Psoas muscle (tissue), 7 donors: ENCODE measurements at regions not wholly inside any gene's neighbourhood (a gene's known extent, or its start where the extent isn't known, plus 50 kb on each side); places are given as distances from the start of the nearest gene placed in this dataset.

Source experiments
- ATAC-seq, 4 donors: fragments of 200-7000 bp; cut with Tn5 transposase; one replicate each; pipeline ENCODE4 v1.9.1; 2020; ENCODE audit warnings: moderate library complexity in 3 of 4, mild to moderate bottlenecking in 2 of 4
- DNase-seq, 2 donors: peaks; one replicate each; pipeline ENCODE4 v3.0.0-alpha.2; 2020
- H3K27ac ChIP-seq: fragments of 200-600 bp; one replicate; pipeline ENCODE4 v1.8.0; 2022
- H3K27me3 ChIP-seq, 3 donors: fragments of 200-600 bp in 1 of 3; one replicate each; pipeline versions ENCODE4 v1.6.1 to v1.8.0; 2013 to 2022; ENCODE audit warnings: low read length in 2 of 3, mild to moderate bottlenecking in 2 of 3, moderate library complexity in 1 of 3; ENCODE audit not compliant: insufficient read depth in 3 of 3
- H3K36me3 ChIP-seq, 2 donors: fragments of 200-600 bp in 1 of 2; one replicate each; pipeline versions ENCODE4 v1.6.1 to v1.8.0; 2013 to 2022; ENCODE audit warnings: low read depth in 1 of 2, mild to moderate bottlenecking in 1 of 2, moderate library complexity in 1 of 2; ENCODE audit not compliant: insufficient read depth in 1 of 2
- H3K4me1 ChIP-seq: fragments of 200-600 bp; one replicate; pipeline ENCODE4 v1.8.0; 2022
- H3K4me3 ChIP-seq: fragments of 200-600 bp; one replicate; pipeline ENCODE4 v1.8.0; 2022; ENCODE audit warnings: mild to moderate bottlenecking
- H3K9me3 ChIP-seq: fragments of 200-600 bp; one replicate; pipeline ENCODE4 v1.8.0; 2022
- WGBS, 3 donors: extraction: QIAGEN DNeasy Blood & Tissue Kit; methylation state at CpG; one replicate each; pipeline versions ENCODE4 v1.1.6 to v1.1.7; 2013; 5-methylcytosine and 5-hydroxymethylcytosine counted together
- intact Hi-C, 2 donors: fragments of 100-400 bp; cut with DNase I; formaldehyde crosslinking; loops; one replicate each; pipeline versions ENCODE4 v1.11.0 to v1.14.2; 2022
- TF ChIP-seq, protein P1 (sequence below): fragments of 200-600 bp; IDR thresholded peaks from one replicate; pipeline ENCODE4 v1.8.0; 2022; ENCODE audit warnings: antibody characterized with exemption
- donor health status: healthy with polysubstance abuse.
- donor health status: DM: no; HTN: no; CAD: no; lungs with moderate emphysema.
- donor health status: Bipolar disorder and iron deficiency.
- donor health status: healthy.
- donor health status: DM: yes; HTN: yes; CAD: no.
- donor health status: DM: no; HTN: no; CAD: no.
- donor health status: DM: yes; HTN: yes; CAD: no.

GRCh38 chr13:109687559-109688448, 98.6 kb downstream of the IRS2 start:
- Histone ChIP-seq H3K27me3 (peaks cover 0 to 2% (median 0%) of the 10 kb centered on the region in 3 donors), H3K27ac (no peak overlapping the region), H3K9me3 (no peaks in the 10 kb centered on the region), H3K4me3 (no peak overlapping the region), H3K4me1 (peaks cover 11% of the 10 kb centered on the region), H3K36me3 (no peaks in the 10 kb centered on the region)
- intact Hi-C loops = no loop called here
- 76 to 78% (median 78%) methylated on average over 14 of the region's 14 CpGs for WGBS, 3 donors
- TF ChIP-seq, protein P1, sequence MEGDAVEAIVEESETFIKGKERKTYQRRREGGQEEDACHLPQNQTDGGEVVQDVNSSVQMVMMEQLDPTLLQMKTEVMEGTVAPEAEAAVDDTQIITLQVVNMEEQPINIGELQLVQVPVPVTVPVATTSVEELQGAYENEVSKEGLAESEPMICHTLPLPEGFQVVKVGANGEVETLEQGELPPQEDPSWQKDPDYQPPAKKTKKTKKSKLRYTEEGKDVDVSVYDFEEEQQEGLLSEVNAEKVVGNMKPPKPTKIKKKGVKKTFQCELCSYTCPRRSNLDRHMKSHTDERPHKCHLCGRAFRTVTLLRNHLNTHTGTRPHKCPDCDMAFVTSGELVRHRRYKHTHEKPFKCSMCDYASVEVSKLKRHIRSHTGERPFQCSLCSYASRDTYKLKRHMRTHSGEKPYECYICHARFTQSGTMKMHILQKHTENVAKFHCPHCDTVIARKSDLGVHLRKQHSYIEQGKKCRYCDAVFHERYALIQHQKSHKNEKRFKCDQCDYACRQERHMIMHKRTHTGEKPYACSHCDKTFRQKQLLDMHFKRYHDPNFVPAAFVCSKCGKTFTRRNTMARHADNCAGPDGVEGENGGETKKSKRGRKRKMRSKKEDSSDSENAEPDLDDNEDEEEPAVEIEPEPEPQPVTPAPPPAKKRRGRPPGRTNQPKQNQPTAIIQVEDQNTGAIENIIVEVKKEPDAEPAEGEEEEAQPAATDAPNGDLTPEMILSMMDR = no peak
- DNase-seq (no peak), ATAC-seq (no peak)

GRCh38 chr13:109685203-109685602, 101.2 kb downstream of the IRS2 start:
- peak overlapping the region; percentile 24 for H3K4me3 ChIP-seq

GRCh38 chr13:109684824-109685202, 101.6 kb downstream of the IRS2 start:
- intact Hi-C loops = no loop called here
- DNase-seq = no peak
- peak overlapping the region; percentile 11 for H3K27ac ChIP-seq

More at GRCh38 chr13:109685203-109685602, 101.2 kb downstream of the IRS2 start:
- intact Hi-C loops = no loop called here
- peaks cover 0 to 3% (median 0%) of the 10 kb centered on the region in 3 donors for H3K27me3 ChIP-seq
- peak in 2 of 4 donors; percentile 26 to 49 for ATAC-seq
- peaks cover 11% of the 10 kb centered on the region for H3K4me1 ChIP-seq
- TF ChIP-seq, protein P1 = no peak
- no peak for DNase-seq
- H3K9me3 ChIP-seq = no peaks in the 10 kb centered on the region
- H3K36me3 ChIP-seq = no peaks in the 10 kb centered on the region
- WGBS, 3 donors = 43 to 52% (median 44%) methylated on average over 9 of the region's 9 CpGs
- H3K27ac ChIP-seq = peak overlapping the region; percentile 11

GRCh38 chr13:109684084-109684823, 102.1 kb downstream of the IRS2 start:
- peak in 2 of 4 donors; percentile 44 to 55 for ATAC-seq

More at GRCh38 chr13:109684824-109685202, 101.6 kb downstream of the IRS2 start:
- ATAC-seq = peak; percentile 68 to 80 (median 74)
- Histone ChIP-seq H3K36me3 (no peaks in the 10 kb centered on the region), H3K27me3 (peaks cover 0 to 3% (median 0%) of the 10 kb centered on the region in 3 donors), H3K9me3 (no peaks in the 10 kb centered on the region), H3K4me1 (peaks cover 11% of the 10 kb centered on the region), H3K4me3 (peak overlapping the region; percentile 24)
- 17 to 22% (median 19%) methylated on average over 9 of the region's 9 CpGs for WGBS, 3 donors
- TF ChIP-seq, protein P1 = no peak

More at GRCh38 chr13:109684084-109684823, 102.1 kb downstream of the IRS2 start:
- H3K4me3 ChIP-seq = peak overlapping the region; percentile 24
- DNase-seq = no peak
- WGBS, 3 donors = 68 to 81% (median 74%) methylated on average over 7 of the region's 7 CpGs
- no peaks in the 10 kb centered on the region for H3K36me3 ChIP-seq
- H3K9me3 ChIP-seq = no peaks in the 10 kb centered on the region
- no peak overlapping the region for H3K27ac ChIP-seq
- intact Hi-C loops = no loop called here
- H3K4me1 ChIP-seq = peaks cover 11% of the 10 kb centered on the region
- TF ChIP-seq, protein P1 = no peak
- peaks cover 0 to 3% (median 0%) of the 10 kb centered on the region in 3 donors for H3K27me3 ChIP-seq
